Large intestine (tissue), 3 donors: ENCODE measurements at regions not wholly inside any gene's neighbourhood (a gene's known extent, or its start where the extent isn't known, plus 50 kb on each side); places are given as distances from the start of the nearest gene placed in this dataset.
A peak's percentile ranks its signal among the peaks of the same experiment; 100 is the strongest.

ENCODE experiments used
- DNase-seq, 2 donors: peaks; one replicate each; pipeline versions ENCODE4 v3.0.0 to v3.0.0-alpha.2; 2013
- H3K27ac ChIP-seq: one replicate; pipeline ENCODE4 v1.5.1; 2013; ENCODE audit warnings: low read length
- H3K27me3 ChIP-seq: 2 replicates; pipeline ENCODE4 v1.6.1; 2013; ENCODE audit warnings: low read length; ENCODE audit not compliant: control insufficient read depth, insufficient read depth
- H3K36me3 ChIP-seq: 2 replicates; pipeline ENCODE4 v1.6.1; 2013; ENCODE audit warnings: low read length; ENCODE audit not compliant: control insufficient read depth, insufficient read depth
- H3K4me1 ChIP-seq: one replicate; pipeline ENCODE4 v1.6.1; 2013; ENCODE audit warnings: low read length; ENCODE audit not compliant: control insufficient read depth, insufficient read depth
- H3K4me3 ChIP-seq: one replicate; pipeline ENCODE4 v1.5.1; 2013; ENCODE audit warnings: low read length
- H3K9me3 ChIP-seq: one replicate; pipeline ENCODE4 v1.6.1; 2013; ENCODE audit warnings: mild to moderate bottlenecking, low read depth, low read length, moderate library complexity; ENCODE audit not compliant: control insufficient read depth
- WGBS: methylation state at CpG from one replicate; pipeline ENCODE4 v1.1.5; 2013; ENCODE audit warnings: low lambda C conversion rate; ENCODE audit not compliant: insufficient coverage; 5-methylcytosine and 5-hydroxymethylcytosine counted together

DNA sequence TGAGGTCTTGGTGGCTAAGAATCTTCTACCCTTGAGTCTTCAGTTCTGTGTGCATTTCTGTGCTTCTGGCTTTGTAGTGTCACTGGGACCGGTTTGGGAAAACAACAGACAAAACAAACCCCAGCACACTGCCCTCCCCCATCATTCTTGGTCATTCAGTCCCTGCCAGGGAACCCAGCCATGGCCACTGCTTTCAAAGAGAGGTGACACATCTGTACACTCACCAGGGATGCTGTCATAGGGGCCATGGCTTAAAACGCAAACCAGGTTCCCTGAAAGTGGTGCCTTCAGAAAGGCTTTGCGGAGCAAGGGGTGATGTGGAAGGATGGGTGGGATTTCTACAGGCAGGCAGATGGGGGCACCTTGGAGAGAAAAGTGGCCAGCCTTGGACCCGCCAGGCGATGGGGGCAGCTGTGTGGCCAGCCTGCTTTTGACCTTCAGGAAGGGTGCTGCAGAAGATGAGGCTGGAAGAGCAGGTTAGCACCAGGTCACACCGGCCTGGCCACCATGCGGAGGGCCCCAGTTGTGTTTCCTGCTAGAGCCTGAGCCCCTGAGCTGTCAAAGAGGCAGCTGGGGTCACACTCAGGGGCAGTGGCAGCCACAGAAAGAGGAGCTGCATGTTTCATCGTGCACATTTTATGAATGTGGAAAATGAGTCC is 101.3 kb downstream of the INHBB start:
- no peak overlapping the region for H3K27ac ChIP-seq
- whole genome bisulfite sequencing, result no CpG with 5 or more reads among the region's 8 CpGs
- H3K36me3 ChIP-seq, result no peaks in the 10 kb centered on the region

DNA sequence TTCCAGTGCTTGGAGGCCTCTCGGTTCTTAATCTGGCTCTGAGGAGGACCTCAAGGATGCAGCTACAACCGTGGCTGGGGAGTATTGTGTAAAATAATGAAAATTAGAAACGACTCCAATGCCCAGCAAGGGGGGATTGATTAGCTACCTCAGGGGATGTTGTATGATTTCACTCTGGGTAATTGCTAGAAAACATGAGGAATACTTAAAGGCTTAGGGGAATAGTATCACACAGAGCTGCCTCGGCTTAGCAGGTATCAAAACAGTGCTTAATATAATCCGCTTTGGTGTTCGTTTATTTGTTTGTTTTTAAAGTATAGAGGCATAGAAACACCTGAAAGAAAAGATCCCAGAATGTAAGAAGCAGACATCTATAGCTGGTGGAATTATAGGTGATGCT is 102.5 kb downstream of the INHBB start:
- WGBS, result 100% methylated on average over 2 of the region's 6 CpGs
- no peaks in the 10 kb centered on the region for H3K9me3 ChIP-seq
- DNase-seq, result no peak
- H3K4me1 ChIP-seq, result peaks cover 12% of the 10 kb centered on the region
- no peaks in the 10 kb centered on the region for H3K36me3 ChIP-seq
- H3K27me3 ChIP-seq, result peaks cover 13% of the 10 kb centered on the region
- H3K27ac ChIP-seq, result no peak overlapping the region
- no peak overlapping the region for H3K4me3 ChIP-seq

More for the DNA sequence above, 101.3 kb downstream of the INHBB start:
- Histone ChIP-seq H3K27me3 (peaks cover 24% of the 10 kb centered on the region), H3K9me3 (no peaks in the 10 kb centered on the region), H3K4me3 (no peak overlapping the region), H3K4me1 (peaks cover 20% of the 10 kb centered on the region)
- no peak for DNase-seq

DNA sequence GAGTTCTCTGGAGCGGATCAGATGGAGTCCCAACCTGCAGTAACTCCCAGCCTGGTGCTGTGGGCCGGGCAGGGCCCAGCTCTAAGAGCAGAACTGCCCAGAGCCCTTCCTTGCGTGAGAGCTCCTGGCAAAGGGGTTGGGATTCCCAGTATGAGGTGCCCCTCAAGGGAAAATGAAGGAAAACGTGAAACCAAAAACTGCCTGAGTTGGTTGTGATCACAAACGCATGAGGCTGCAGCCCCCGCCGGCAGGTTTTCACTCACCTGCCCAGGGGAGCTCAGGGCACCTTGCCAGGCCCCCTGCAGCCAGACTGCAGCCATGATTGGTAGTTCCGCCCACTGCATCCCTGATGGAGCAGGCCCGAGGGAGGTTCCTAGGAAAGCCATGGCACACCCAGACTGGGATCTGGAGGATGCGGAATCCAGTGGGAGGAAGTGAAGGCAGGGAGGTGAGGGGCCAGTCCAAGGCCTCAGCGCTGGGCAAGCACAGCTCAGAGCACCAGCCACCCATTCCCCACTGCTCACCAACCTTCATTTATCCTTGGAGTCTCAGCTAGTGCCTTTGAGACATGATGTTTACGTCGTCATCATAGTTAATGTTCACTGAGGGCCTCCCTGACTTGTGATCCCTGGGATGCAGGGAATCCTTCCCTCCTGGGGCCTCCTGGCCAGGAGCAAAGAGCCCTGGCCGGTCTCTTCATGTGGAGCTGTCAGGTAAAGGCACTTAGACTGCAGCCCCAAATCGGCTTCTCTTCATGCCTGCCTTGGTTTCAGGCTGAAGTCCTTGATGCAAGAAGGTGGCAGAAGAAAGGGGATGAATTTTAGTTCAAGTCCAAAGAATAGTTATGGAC is 103.2 kb downstream of the INHBB start:
- DNase-seq, result peak; percentile 64 to 78
- no peaks in the 10 kb centered on the region for H3K36me3 ChIP-seq
- WGBS, result no CpG with 5 or more reads among the region's 15 CpGs
- H3K4me1 ChIP-seq, result peaks cover 12% of the 10 kb centered on the region
- no peaks in the 10 kb centered on the region for H3K9me3 ChIP-seq
- H3K27ac ChIP-seq, result no peak overlapping the region
- peaks cover 7% of the 10 kb centered on the region for H3K27me3 ChIP-seq
- H3K4me3 ChIP-seq, result no peak overlapping the region

DNA sequence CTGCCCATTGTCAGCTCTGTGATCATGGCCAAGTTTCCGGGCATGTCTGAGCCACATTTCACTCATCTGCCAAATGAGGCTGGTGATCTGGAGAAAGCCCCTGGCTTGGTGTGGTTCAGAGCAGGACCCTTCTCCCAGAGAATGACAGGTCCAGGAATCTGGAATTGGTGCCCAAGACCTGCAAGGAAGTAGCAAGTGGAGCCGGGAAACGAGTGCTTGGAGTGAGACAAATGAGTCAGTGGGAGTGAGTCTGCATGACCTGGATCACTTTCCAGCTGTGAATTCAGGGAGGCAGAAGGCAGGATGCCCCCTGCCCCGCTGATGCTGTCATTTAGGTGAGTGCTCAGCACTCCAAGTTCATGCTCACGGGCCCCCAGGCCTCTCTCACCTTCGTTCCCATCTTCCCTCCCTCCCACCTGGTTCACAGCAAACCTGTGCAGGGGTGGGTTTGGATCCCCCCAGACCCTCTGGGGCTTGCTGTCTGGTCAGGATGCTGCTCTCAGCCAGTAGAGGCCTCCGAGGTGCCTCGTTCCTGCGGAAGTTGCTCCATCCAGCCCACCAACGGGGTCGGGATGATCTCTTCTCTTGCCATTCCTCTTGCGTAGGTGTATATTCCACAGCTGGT is 104.4 kb downstream of the INHBB start:
- peaks cover 12% of the 10 kb centered on the region for H3K4me1 ChIP-seq
- no peaks in the 10 kb centered on the region for H3K9me3 ChIP-seq
- no peak overlapping the region for H3K4me3 ChIP-seq
- no peaks in the 10 kb centered on the region for H3K36me3 ChIP-seq
- H3K27me3 ChIP-seq, result no peaks in the 10 kb centered on the region
- no peak overlapping the region for H3K27ac ChIP-seq
- WGBS, result no CpG with 5 or more reads among the region's 12 CpGs
- DNase-seq, result no peak

DNA sequence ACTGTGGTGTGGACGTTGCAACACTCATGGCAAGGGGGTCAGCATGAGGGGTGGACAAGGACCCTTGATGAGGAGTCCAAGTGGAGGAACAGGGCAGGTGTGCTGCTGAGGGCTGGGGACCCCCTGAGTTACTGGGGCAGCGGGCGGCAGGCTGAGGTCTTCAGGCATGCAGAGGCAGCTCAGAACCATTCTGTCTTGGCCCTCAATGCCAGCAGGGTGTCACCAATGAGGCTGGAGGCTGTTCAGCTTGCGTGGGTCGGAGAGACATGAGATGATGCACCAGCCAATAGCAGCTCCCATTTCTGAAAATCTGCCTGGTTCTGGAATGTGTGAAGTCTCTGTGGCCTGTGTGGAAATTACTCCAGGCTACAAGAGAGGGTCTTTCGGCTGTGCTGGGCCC is 105.4 kb downstream of the INHBB start:
- Histone ChIP-seq H3K4me3 (no peak overlapping the region), H3K36me3 (no peaks in the 10 kb centered on the region), H3K9me3 (no peaks in the 10 kb centered on the region), H3K4me1 (peaks cover 12% of the 10 kb centered on the region), H3K27ac (no peak overlapping the region), H3K27me3 (no peaks in the 10 kb centered on the region)
- WGBS, result no CpG with 5 or more reads among the region's 6 CpGs
- DNase-seq, result no peak

DNA sequence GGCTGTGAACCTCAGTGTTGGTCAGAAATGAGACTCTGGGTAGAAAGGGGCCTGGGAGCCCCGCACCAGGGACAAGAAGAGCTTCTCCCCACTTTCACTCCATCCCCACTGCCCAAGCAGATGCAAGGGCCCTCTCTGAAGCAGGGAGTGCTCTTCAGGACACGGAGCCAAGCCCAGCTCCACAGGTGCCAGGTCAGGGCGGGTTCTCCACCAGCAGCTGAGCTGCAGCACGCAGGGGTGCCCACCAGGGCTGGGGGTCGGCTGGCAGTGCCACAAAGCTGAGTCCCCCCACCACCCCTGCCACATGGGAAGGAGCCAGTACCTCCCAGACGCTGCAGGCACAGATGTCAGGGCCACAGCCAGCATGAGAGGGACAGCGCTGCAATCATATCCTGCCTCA is 106.2 kb downstream of the INHBB start:
- no CpG with 5 or more reads among the region's 7 CpGs for WGBS
- Histone ChIP-seq H3K9me3 (no peaks in the 10 kb centered on the region), H3K27me3 (no peaks in the 10 kb centered on the region), H3K4me1 (peaks cover 12% of the 10 kb centered on the region), H3K27ac (no peak overlapping the region), H3K4me3 (no peak overlapping the region), H3K36me3 (no peaks in the 10 kb centered on the region)
- DNase-seq, result no peak

DNA sequence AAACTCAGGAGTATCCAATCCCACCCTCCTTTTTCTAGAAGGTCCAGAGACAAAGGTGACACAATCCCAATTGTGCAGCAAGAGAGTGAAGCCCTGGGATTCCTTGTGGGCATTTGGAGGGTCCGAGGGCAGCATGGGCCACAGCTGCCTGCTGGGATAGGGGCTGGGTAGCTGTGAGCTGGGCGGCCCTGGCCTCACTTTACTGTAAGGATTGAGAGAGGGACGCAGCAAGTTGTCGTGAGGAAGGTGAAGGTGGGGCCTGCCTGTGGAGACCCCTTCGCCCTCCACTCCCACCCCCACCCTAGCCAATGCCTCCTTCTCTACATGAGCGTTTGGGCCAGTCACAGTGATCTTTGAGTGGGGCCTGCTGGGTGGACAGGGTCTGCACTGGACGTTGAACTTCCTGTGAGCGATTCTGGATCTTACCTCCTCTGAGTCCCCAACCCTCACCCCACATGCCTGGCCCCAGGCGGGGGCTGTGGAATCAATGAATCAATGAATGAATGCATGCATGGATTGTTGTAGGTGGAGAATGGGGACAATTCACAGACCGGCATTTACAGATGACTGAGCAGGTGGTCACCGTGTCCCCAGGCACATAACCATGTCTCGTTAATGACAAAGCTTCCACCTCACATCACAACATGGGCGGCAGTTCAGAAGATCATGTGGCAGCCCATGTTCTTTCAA is 107.2 kb downstream of the INHBB start:
- peaks cover 12% of the 10 kb centered on the region for H3K4me1 ChIP-seq
- H3K9me3 ChIP-seq, result peaks cover 1% of the 10 kb centered on the region
- no peaks in the 10 kb centered on the region for H3K27me3 ChIP-seq
- no peak overlapping the region for H3K27ac ChIP-seq
- no peak overlapping the region for H3K4me3 ChIP-seq
- no CpG with 5 or more reads among the region's 13 CpGs for WGBS
- H3K36me3 ChIP-seq, result no peaks in the 10 kb centered on the region
- no peak for DNase-seq

DNA sequence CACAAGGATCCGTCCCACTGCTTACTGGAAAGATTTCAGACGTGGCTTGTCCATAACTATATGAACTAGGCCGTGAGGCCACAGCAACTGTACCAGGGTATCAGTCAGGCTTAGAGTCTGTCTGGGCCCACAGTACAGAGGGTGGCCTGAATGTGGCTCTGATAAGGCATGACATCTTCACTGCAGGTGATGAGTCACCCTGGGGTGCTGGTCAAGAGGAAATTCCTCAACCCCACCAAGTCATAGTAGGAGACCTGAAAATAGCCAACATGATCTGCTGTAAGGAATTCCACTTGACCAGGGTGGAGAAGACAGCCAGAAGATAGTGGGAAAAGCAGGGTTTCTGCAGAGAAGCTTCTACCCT is 107.7 kb downstream of the INHBB start:
- Histone ChIP-seq H3K9me3 (peaks cover 6% of the 10 kb centered on the region), H3K4me3 (no peak overlapping the region), H3K27ac (no peak overlapping the region), H3K27me3 (no peaks in the 10 kb centered on the region), H3K4me1 (peaks cover 12% of the 10 kb centered on the region), H3K36me3 (no peaks in the 10 kb centered on the region)
- WGBS, result no CpG with 5 or more reads among the region's 3 CpGs
- no peak for DNase-seq

DNA sequence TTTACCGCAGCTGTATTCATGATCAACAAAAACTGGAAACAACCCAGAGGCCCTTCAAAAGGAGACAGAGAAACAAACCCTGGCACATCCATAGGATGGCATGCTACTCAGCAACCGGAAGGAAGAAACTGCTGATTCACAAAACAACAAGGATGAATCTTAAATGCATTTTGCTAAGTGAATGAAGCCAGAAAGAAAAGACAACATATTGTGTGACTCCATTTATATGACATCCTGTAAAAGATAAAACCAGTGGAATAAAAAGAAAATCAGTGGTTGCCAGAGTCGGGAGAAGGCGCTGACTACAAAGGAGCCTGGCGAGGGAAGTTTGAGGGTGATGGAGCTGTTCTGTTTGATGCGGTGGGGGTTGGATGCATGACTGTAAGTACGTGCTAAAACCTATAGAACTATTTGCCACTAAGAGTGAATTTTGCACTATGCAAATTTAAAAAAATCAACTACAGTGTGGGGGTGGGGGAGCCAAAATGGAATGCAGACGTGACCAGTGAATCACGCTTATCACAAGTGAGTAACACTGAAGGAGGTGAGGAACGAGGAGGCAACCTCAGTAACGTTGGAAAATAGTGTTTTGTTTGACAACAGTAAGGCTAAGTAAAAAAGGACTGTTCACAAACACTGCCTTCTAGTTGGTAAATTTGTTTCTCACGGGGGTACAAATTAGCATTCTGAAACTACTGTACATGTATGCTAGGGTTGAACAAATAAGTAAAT is 108.9 kb downstream of the INHBB start:
- WGBS, result 83% methylated on average over 2 of the region's 12 CpGs
- no peaks in the 10 kb centered on the region for H3K27me3 ChIP-seq

DNA sequence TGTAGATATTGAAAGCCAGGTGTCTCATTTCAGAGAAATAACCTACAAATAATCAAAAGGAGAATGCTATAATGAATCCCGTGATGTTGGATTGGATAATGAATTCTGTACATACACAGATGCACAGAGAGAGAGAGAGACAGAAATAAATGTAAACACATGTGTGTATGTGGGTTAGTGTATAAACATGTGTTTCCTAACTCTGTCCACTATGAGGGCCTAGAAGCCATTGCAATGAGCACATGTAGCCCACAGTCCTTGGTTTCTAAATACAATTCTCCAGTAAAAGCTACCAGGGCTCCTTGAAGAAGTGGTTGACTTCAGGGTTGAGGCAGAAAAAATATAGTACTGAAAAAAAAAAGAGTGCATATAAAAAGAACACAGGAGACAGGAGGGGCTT is 109.5 kb downstream of the INHBB start:
- whole genome bisulfite sequencing, result no CpG with 5 or more reads among the region's 1 CpG
- Histone ChIP-seq H3K36me3 (no peaks in the 10 kb centered on the region), H3K27ac (no peak overlapping the region)

More for the DNA sequence above, 108.9 kb downstream of the INHBB start:
- DNase-seq, result no peak
- H3K27ac ChIP-seq, result no peak overlapping the region
- H3K36me3 ChIP-seq, result no peaks in the 10 kb centered on the region
- H3K4me3 ChIP-seq, result no peak overlapping the region
- H3K9me3 ChIP-seq, result peaks cover 11% of the 10 kb centered on the region
- peaks cover 2% of the 10 kb centered on the region for H3K4me1 ChIP-seq

More for the DNA sequence above, 109.5 kb downstream of the INHBB start:
- no peak for DNase-seq
- Histone ChIP-seq H3K4me1 (no peaks in the 10 kb centered on the region), H3K9me3 (peaks cover 11% of the 10 kb centered on the region), H3K4me3 (no peak overlapping the region), H3K27me3 (no peaks in the 10 kb centered on the region)
